K562 (cell line): ENCODE measurements at regions not wholly inside any gene's neighbourhood (a gene's known extent, or its start where the extent isn't known, plus 50 kb on each side); places are given as distances from the start of the nearest gene placed in this dataset.

Experiments
- BHLHE40 ChIP-seq: IDR thresholded peaks from 2 replicates; pipeline ENCODE4 v1.6.1; 2011; ENCODE audit warnings: low read length, improper control_type of control experiment
- ETV5 ChIP-seq: sonication (generic); formaldehyde crosslinking; IDR thresholded peaks from 2 replicates; pipeline ENCODE4 v1.4.0; 2020; ENCODE audit warnings: low read depth, mild to moderate bottlenecking, missing genetic modification reagents
- HNRNPH1 ChIP-seq: fragments of 200-400 bp; formaldehyde crosslinking; optimal IDR thresholded peaks from 2 replicates; pipeline ENCODE3; 2017; ENCODE audit warnings: low read depth, mild to moderate bottlenecking, low read length, moderate library complexity
- HNRNPLL ChIP-seq: fragments of 200-400 bp; formaldehyde crosslinking; IDR thresholded peaks from 2 replicates; pipeline ENCODE4 v1.6.1; 2017; ENCODE audit warnings: low read length, low read depth, mild to moderate bottlenecking; ENCODE audit not compliant: poor library complexity, severe bottlenecking
- KAT8 ChIP-seq: fragments of 450-650 bp; IDR thresholded peaks from 2 replicates; pipeline ENCODE4 v1.6.1; 2016; ENCODE audit warnings: low read depth, mild to moderate bottlenecking
- KDM5B ChIP-seq: fragments of 200-600 bp; sonication (generic); IDR thresholded peaks from 2 replicates; pipeline ENCODE4 v1.6.1; 2012; ENCODE audit warnings: low read depth, mild to moderate bottlenecking, moderate library complexity, low read length, control low read depth, inconsistent platforms; ENCODE audit not compliant: insufficient replicate concordance
- L3MBTL2 ChIP-seq: fragments of 450-650 bp; IDR thresholded peaks from 2 replicates; pipeline ENCODE4 v1.6.1; 2016; ENCODE audit warnings: mild to moderate bottlenecking, moderate library complexity
- NFE2 ChIP-seq: IDR thresholded peaks from 2 replicates; pipeline ENCODE4 v1.6.1; 2014; ENCODE audit warnings: antibody characterized with exemption, low read depth
- NFIX ChIP-seq: fragments of 250-450 bp; sonication (Bioruptor Pico); IDR thresholded peaks from 2 replicates; pipeline ENCODE4 v1.4.0; 2020; ENCODE audit warnings: low read depth, mild to moderate bottlenecking, moderate library complexity
- NFRKB ChIP-seq: fragments of 450-650 bp; IDR thresholded peaks from 2 replicates; pipeline ENCODE4 v1.6.1; 2016; ENCODE audit warnings: low read depth
- TEAD2 ChIP-seq: fragments of 450-650 bp; IDR thresholded peaks from 2 replicates; pipeline ENCODE4 v1.6.1; 2016; ENCODE audit warnings: missing genetic modification characterization, control low read depth, missing compliant biosample characterization
- TEAD4 ChIP-seq, 2 experiments: sonication (generic) in 1 of 2; formaldehyde crosslinking in 1 of 2; IDR thresholded peaks; 2 replicates each; pipeline versions ENCODE4 v1.6.1 to v1.8.0; 2012 to 2022; ENCODE audit warnings: borderline replicate concordance in 1 of 2, inconsistent platforms in 1 of 2, low read length in 1 of 2, mild to moderate bottlenecking in 1 of 2, missing genetic modification reagents in 1 of 2
- ZBTB8A ChIP-seq: fragments of 450-650 bp; IDR thresholded peaks from 2 replicates; pipeline ENCODE4 v1.6.1; 2018; ENCODE audit warnings: mild to moderate bottlenecking, moderate library complexity; ENCODE audit not compliant: partially characterized antibody
- ZNF175 ChIP-seq: fragments of 200-800 bp; sonication (Bioruptor generic); IDR thresholded peaks from 2 replicates; pipeline ENCODE4 v1.6.1; 2016; ENCODE audit warnings: low read depth, mild to moderate bottlenecking, missing genetic modification characterization, missing compliant biosample characterization
- TF ChIP-seq, protein P1 (sequence below): sonication (generic); IDR thresholded peaks from 2 replicates; pipeline ENCODE4 v1.6.1; 2016
- TF ChIP-seq, protein P2 (sequence below): fragments of 450-650 bp; IDR thresholded peaks from 2 replicates; pipeline ENCODE4 v1.6.1; 2016; ENCODE audit warnings: mild to moderate bottlenecking, moderate library complexity

DNA sequence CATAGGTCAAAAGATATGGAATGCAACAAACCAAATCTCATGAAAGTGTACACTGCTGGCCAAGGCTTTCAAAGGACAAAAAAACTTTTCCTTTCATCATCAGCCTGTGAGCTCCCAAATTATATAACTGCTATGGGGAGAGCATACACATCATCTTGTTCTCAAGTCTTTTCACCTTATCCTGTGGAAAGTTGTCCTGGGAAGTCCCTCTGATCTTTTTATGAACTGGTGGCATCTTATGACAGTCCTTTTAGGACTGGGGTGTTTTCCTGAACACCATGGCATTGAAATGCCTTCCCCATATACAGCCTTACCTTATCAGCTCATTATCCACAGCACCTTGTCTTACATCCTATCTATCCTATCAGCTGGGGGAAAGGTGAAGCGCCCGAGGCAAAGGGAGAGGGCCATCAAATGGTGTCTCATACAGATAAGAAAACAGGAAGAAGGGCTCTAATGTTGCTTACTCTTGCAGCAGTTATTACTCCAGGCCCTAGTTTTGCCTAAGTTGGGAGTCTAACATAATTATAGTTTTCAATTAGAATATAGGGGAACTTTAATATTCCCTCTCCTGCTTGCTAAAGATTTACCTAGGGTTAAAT, 61.5 kb upstream of the GOLIM4 start (continued):
- no peak for TF ChIP-seq TEAD2 (tag)
- no peak for TF ChIP-seq HNRNPLL
- TF ChIP-seq, protein P1, sequence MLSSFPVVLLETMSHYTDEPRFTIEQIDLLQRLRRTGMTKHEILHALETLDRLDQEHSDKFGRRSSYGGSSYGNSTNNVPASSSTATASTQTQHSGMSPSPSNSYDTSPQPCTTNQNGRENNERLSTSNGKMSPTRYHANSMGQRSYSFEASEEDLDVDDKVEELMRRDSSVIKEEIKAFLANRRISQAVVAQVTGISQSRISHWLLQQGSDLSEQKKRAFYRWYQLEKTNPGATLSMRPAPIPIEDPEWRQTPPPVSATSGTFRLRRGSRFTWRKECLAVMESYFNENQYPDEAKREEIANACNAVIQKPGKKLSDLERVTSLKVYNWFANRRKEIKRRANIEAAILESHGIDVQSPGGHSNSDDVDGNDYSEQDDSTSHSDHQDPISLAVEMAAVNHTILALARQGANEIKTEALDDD: no peak
- TF ChIP-seq TEAD4 (IDR thresholded peaks at IDR 0.05; ENCODE audit: low read length): peak; percentile 100
- no peak for TF ChIP-seq TEAD4 (CRISPR knock-in tag; IDR thresholded peaks at IDR 0.05; ENCODE audit: borderline replicate concordance)
- TF ChIP-seq KAT8: no peak
- TF ChIP-seq ZNF175 (CRISPR knock-in tag): peak; percentile 88
- TF ChIP-seq NFIX (CRISPR knock-in tag): no peak
- peak; percentile 75; the same call in 1 of the 2 replicates for TF ChIP-seq ETV5 (CRISPR knock-in tag)
- no peak for TF ChIP-seq L3MBTL2
- no peak for TF ChIP-seq KDM5B
- TF ChIP-seq ZBTB8A: no peak
- TF ChIP-seq HNRNPH1: no peak
- TF ChIP-seq, protein P2, sequence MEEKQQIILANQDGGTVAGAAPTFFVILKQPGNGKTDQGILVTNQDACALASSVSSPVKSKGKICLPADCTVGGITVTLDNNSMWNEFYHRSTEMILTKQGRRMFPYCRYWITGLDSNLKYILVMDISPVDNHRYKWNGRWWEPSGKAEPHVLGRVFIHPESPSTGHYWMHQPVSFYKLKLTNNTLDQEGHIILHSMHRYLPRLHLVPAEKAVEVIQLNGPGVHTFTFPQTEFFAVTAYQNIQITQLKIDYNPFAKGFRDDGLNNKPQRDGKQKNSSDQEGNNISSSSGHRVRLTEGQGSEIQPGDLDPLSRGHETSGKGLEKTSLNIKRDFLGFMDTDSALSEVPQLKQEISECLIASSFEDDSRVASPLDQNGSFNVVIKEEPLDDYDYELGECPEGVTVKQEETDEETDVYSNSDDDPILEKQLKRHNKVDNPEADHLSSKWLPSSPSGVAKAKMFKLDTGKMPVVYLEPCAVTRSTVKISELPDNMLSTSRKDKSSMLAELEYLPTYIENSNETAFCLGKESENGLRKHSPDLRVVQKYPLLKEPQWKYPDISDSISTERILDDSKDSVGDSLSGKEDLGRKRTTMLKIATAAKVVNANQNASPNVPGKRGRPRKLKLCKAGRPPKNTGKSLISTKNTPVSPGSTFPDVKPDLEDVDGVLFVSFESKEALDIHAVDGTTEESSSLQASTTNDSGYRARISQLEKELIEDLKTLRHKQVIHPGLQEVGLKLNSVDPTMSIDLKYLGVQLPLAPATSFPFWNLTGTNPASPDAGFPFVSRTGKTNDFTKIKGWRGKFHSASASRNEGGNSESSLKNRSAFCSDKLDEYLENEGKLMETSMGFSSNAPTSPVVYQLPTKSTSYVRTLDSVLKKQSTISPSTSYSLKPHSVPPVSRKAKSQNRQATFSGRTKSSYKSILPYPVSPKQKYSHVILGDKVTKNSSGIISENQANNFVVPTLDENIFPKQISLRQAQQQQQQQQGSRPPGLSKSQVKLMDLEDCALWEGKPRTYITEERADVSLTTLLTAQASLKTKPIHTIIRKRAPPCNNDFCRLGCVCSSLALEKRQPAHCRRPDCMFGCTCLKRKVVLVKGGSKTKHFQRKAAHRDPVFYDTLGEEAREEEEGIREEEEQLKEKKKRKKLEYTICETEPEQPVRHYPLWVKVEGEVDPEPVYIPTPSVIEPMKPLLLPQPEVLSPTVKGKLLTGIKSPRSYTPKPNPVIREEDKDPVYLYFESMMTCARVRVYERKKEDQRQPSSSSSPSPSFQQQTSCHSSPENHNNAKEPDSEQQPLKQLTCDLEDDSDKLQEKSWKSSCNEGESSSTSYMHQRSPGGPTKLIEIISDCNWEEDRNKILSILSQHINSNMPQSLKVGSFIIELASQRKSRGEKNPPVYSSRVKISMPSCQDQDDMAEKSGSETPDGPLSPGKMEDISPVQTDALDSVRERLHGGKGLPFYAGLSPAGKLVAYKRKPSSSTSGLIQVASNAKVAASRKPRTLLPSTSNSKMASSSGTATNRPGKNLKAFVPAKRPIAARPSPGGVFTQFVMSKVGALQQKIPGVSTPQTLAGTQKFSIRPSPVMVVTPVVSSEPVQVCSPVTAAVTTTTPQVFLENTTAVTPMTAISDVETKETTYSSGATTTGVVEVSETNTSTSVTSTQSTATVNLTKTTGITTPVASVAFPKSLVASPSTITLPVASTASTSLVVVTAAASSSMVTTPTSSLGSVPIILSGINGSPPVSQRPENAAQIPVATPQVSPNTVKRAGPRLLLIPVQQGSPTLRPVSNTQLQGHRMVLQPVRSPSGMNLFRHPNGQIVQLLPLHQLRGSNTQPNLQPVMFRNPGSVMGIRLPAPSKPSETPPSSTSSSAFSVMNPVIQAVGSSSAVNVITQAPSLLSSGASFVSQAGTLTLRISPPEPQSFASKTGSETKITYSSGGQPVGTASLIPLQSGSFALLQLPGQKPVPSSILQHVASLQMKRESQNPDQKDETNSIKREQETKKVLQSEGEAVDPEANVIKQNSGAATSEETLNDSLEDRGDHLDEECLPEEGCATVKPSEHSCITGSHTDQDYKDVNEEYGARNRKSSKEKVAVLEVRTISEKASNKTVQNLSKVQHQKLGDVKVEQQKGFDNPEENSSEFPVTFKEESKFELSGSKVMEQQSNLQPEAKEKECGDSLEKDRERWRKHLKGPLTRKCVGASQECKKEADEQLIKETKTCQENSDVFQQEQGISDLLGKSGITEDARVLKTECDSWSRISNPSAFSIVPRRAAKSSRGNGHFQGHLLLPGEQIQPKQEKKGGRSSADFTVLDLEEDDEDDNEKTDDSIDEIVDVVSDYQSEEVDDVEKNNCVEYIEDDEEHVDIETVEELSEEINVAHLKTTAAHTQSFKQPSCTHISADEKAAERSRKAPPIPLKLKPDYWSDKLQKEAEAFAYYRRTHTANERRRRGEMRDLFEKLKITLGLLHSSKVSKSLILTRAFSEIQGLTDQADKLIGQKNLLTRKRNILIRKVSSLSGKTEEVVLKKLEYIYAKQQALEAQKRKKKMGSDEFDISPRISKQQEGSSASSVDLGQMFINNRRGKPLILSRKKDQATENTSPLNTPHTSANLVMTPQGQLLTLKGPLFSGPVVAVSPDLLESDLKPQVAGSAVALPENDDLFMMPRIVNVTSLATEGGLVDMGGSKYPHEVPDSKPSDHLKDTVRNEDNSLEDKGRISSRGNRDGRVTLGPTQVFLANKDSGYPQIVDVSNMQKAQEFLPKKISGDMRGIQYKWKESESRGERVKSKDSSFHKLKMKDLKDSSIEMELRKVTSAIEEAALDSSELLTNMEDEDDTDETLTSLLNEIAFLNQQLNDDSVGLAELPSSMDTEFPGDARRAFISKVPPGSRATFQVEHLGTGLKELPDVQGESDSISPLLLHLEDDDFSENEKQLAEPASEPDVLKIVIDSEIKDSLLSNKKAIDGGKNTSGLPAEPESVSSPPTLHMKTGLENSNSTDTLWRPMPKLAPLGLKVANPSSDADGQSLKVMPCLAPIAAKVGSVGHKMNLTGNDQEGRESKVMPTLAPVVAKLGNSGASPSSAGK: no peak; the same call in 1 of the 2 replicates
- TF ChIP-seq BHLHE40: no peak
- TF ChIP-seq NFRKB: peak; percentile 24; the same call in 1 of the 2 replicates
- no peak; the same call in 1 of the 2 replicates for TF ChIP-seq NFE2
